ENCODE measurements at regions not wholly inside any gene's neighbourhood (a gene's known extent, or its start where the extent isn't known, plus 50 kb on each side); places are given as distances from the start of the nearest gene placed in this dataset.

GRCh38 chr7:72492461-72493065 lies 80.4 kb upstream of the CALN1 start:
- TF ChIP-seq CTCF (conservative IDR thresholded peaks at IDR 0.05) = no peak
- no peak for DNase-seq (ENCODE audit: low read depth, low spot score)
- peaks cover 4% of the 10 kb centered on the region for H3K9me3 Mint-ChIP-seq
- H3K27me3 Mint-ChIP-seq (ENCODE audit: low read depth) = no peaks in the 10 kb centered on the region
- H3K4me3 Mint-ChIP-seq = no peak overlapping the region
- H3K27ac Mint-ChIP-seq (ENCODE audit: unreplicated experiment) = no peak overlapping the region
- H3K36me3 Mint-ChIP-seq (ENCODE audit: low read depth) = no peaks in the 10 kb centered on the region
- no peaks in the 10 kb centered on the region for H3K4me1 Mint-ChIP-seq

GRCh38 chr7:72490301-72490700 lies 78.2 kb upstream of the CALN1 start:
- TF ChIP-seq CTCF (conservative IDR thresholded peaks at IDR 0.05) = no peak
- H3K9me3 Mint-ChIP-seq = peaks cover 2% of the 10 kb centered on the region
- DNase-seq (ENCODE audit: low read depth, low spot score) = no peak
- H3K36me3 Mint-ChIP-seq (ENCODE audit: low read depth) = no peaks in the 10 kb centered on the region
- no peak overlapping the region for H3K27ac Mint-ChIP-seq (ENCODE audit: unreplicated experiment)
- no peaks in the 10 kb centered on the region for H3K27me3 Mint-ChIP-seq (ENCODE audit: low read depth)
- no peaks in the 10 kb centered on the region for H3K4me1 Mint-ChIP-seq
- H3K4me3 Mint-ChIP-seq = no peak overlapping the region

- Mint-ChIP-seq H3K9me3 (peaks cover 3% of the 10 kb centered on the region), H3K27ac (ENCODE audit: unreplicated experiment) (no peak overlapping the region), H3K4me1 (peaks cover 8% of the 10 kb centered on the region), H3K4me3 (no peak overlapping the region), H3K36me3 (ENCODE audit: low read depth) (peaks cover 2% of the 10 kb centered on the region), H3K27me3 (ENCODE audit: low read depth) (no peaks in the 10 kb centered on the region)
- TF ChIP-seq CTCF (conservative IDR thresholded peaks at IDR 0.05) = no peak
- DNase-seq (ENCODE audit: low read depth, low spot score) = no peak
Measured at GRCh38 chr7:72481934-72482333, 69.8 kb upstream of the CALN1 start.

GRCh38 chr7:72476608-72477305 lies 64.6 kb upstream of the CALN1 start:
- Mint-ChIP-seq H3K27ac (ENCODE audit: unreplicated experiment) (no peak overlapping the region), H3K4me1 (no peaks in the 10 kb centered on the region), H3K9me3 (peaks cover 9% of the 10 kb centered on the region), H3K27me3 (ENCODE audit: low read depth) (peaks cover 2% of the 10 kb centered on the region), H3K36me3 (ENCODE audit: low read depth) (peaks cover 2% of the 10 kb centered on the region), H3K4me3 (no peak overlapping the region)
- DNase-seq (ENCODE audit: low read depth, low spot score) = no peak
- peak; percentile 24 for TF ChIP-seq CTCF (conservative IDR thresholded peaks at IDR 0.05)

GRCh38 chr7:72467237-72467636 lies 55.1 kb upstream of the CALN1 start:
- peaks cover 25% of the 10 kb centered on the region for H3K27me3 Mint-ChIP-seq (ENCODE audit: low read depth)
- no peaks in the 10 kb centered on the region for H3K4me1 Mint-ChIP-seq
- no peak for DNase-seq (ENCODE audit: low read depth, low spot score)
- no peak overlapping the region for H3K27ac Mint-ChIP-seq (ENCODE audit: unreplicated experiment)
- no peaks in the 10 kb centered on the region for H3K36me3 Mint-ChIP-seq (ENCODE audit: low read depth)
- no peak overlapping the region for H3K4me3 Mint-ChIP-seq
- peaks cover 6% of the 10 kb centered on the region for H3K9me3 Mint-ChIP-seq
- TF ChIP-seq CTCF (conservative IDR thresholded peaks at IDR 0.05) = no peak
